DMS79 treated with DMSO at 0.1 percent for 48 hours (cell line): ENCODE measurements at regions not wholly inside any gene's neighbourhood (a gene's known extent, or its start where the extent isn't known, plus 50 kb on each side); places are given as distances from the start of the nearest gene placed in this dataset.

Experiments used
- DNase-seq: peaks from one replicate; lab custom pipeline; 2025; lab: John Stamatoyannopoulos, UW

DNA sequence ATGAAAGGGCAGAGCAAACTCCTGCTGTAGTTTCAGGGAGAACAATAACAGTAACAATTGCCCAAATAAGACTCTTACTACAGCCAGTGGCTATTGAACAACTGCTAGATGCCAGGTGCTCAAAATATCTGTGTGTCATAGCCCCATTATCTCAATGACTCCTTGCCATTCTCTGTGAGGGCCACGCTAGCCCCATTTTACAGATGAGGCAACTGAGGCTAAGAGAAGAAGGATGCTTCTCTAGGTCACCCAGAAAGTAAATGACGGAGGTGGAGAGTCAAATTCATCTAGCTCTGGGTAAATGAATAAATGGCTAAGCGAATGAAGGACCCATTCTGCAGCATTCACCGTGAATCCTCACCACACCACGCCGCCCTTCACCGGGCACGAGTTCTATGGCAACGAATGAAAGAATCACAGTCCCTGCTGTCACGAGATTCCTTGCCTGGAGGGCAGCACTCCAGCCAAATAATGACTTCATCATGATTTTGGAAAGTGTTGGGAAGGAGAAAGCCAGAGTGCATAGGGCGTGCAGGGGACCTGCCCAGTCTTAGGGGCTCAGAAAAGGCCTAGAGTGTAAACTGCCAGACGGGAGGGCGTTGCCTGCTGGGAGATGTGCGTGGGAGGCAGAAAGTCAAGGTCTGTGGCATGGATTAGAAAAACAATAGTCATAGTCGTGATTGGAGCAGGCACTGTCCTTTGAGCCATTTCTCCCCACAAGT is 147.2 kb downstream of the C9orf50 start:
- DNase-seq: no peak

DNA sequence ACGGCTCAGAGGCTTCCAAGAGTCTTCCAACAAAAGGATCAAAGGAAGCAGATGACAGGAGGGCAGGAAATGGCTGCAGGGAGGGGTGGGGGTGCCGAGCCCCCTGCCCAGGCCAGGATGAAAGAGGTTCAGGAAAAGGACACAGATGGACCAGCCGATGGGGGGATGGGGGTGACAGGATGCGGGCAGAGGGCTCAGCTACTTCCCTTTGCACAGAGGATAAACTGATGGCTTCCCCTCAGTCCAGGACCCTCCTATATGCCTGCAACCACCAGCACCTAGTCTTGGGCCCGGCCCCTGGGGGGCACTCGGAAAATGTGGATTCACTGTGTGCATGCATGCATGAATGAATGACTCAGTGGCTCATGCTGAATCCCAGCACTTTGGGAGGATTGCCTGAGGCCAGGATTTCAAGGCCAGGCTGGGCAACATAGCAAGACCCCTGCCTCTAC is 148.2 kb downstream of the C9orf50 start:
- no peak for DNase-seq

DNA sequence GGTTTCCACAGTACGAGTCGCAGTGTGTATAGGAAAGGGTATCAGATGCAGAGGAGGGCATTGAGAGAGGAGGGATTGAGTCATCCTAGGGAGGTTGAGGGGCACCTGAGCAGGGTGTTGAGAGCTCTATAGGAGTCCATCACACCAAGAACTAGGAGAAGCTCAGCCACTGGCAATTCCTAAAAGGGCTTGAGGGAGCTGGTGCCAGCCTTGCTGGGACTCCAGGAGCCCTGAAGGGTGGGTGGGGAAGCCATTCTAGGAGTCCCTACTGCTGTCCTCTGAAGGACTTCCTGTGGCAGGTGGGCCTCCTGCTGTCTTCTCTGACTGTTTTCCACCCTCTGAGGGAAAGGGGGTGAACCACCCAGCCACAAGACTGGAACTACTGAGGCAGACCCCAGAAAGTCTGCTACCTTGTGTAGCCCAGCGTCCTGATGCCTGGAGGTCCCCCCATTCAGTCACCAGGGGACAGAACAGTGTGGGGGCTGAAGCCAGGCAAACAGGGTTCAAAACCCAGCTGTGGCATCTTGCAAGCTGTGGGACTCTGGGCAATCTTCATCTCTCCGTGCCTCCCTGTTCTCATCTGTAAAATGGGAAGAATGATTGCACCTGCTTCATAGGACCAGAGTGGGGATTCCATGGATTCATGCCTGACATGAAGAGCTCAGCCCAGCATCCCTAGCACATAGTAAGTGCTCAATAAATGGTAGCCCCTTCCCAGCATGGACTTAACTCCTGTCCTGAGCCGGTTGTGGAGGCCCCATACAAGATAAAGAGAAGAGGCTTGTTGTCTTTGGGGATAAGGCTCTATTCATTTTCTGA is 149.5 kb downstream of the C9orf50 start:
- no peak for DNase-seq

DNA sequence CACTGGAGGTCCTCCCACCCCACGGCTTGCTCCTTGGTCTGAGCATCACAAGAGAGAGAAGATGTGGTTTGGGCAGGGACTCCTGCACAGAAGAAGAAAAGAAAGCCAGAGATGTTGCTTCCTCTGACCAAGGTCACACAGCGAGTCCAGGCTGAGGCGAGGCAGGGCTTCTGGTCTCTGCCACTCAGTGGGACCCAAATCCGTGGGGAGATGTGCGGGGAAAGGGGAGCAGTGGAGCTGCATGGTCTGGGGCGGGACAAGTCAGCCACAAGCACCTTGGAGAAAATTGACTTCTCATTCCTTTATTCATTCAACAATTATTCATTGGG is 150.9 kb downstream of the C9orf50 start:
- no peak for DNase-seq

DNA sequence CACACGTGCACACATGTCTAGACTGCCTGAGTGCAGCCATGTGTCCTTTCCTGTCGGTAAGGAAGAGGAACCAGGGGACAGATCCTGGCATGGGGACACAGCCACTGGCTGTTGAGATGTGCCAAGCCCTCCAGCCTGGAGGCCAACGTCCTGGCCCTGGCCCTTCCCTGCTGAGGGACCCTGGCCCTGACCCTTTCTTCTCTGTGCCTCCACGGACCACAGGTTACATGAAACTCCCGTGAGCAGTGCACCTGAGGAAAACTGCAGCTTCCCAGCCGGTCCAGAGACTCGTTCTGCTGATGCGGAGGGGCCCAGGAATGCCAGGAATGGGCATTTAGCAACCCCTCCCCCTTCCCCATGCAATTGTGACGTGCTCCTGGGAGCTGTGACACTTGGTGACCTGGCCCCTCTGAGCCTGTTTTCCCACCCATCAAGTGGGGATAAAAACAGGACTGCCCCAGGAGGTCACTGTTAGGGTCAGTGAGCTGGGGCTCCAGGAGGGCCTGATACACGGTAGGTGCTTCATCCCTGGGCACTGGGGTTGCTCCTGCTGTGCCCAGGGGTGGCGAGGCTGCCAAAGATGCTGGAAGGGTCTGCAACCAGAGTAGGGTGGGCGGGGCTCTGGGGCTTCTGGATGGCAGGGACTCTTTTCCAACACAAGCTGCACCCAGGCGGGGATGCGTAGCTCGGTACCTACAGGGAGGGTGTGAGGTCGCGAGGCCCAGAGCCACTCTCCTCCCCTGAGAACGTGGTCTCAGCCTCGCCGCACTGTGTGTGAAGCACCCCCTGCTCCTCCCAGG is 151.5 kb downstream of the C9orf50 start:
- DNase-seq: no peak

DNA sequence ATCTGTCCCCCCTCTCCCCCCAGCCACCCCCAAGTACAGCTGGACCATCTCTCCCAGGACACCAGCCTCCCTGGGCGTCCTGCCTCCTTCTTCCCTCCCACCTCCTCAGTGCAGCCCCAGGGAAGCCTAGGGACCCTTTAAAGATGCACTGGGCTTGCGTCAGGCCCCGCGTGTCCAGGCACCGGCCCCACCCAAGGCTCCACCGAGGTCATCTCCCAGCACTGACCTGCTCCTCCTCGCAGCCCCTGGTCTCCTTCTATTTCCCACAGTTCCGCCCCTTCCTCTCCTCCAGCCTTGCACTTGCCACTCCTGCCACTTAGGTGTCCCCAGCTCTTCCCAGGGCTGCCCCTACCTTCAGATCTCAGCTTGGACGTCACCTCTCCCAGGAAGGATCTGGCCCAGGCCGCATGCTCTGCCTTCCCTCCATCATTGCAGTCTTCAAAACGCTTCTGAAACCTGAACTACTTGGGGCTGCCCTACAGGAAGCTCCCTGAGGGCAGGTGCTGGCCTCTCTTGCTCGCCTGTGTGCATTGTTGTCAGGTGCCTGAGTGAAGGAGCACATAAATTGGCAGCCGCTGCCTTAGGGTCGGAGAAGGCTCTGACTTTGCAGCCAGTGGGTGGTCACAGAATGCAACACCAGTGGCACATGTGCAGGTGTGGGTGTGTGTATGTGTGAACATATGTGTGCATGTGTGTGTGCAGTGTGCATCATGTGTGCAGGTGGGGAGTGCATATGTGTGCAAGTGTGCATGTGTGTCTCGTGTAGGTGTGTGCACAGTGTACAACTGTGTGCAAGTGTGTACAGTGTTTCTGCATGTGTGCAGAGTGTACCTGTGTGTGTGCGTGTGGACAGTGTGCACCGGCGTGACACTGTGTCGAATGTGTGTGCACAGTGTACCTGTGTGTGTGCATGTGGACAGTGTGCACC is 152.9 kb downstream of the C9orf50 start:
- no peak for DNase-seq

DNA sequence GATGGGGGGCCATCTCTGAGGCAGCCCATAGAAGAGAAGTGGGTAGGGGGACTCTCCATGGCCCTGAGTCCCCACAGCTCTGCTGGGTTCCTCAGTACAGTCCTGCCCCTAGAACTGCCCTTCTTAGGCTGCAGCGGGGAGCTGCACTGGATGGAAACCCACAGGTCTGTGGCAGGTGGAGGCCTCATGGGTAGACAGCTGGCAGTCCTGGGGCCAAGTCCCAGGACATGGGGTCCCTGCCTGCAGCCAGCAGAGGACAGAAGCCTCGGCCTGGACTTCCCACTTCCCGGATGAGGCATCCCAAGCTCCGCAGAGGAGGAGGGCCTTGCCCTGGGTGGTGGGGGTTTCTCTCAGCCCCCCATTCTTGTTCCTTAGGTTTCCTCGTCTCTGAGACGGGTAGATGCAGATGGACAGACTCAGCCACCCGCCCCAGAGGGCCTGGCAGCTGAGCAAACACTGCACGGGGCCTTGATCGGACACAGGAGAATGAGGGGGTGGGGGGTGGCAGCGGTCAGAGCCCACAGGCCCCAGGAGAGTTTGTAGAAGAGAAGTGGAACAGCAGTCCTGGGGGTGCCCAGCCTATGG is 153.8 kb downstream of the C9orf50 start:
- no peak for DNase-seq

DNA sequence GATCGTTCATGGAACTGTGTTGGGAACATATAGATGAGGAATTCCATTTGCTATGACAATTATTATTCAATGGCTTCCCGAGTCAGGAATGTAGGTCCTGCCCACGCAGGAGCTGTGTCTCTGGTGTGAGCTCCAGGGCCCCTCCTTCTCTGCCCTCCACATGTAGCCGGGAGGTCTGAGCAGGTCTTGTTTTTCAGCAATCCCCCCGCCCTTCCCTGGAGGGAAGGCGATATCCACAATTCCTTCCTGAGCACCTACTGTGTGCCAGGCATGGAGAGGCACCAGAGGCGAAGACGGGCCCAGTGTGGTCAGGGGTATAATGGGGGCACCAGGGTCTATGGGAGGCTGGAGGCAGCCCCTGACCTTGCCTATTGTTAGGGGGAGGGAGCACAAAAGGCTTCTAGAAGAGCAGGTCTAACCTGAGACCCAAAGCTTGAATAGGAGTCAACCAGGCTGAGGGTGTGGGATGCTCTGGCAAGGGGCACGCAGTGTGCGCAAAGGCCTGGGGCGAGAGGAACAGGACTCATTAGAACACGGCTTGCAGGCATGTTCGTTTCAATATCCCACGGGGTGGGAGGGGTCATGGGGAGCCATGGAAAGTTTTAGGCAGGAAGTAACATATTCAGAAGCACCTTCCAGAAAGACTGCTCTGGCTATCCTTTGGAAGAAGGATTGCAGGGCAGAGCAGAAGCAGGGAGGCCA is 154.9 kb downstream of the C9orf50 start:
- no peak for DNase-seq

DNA sequence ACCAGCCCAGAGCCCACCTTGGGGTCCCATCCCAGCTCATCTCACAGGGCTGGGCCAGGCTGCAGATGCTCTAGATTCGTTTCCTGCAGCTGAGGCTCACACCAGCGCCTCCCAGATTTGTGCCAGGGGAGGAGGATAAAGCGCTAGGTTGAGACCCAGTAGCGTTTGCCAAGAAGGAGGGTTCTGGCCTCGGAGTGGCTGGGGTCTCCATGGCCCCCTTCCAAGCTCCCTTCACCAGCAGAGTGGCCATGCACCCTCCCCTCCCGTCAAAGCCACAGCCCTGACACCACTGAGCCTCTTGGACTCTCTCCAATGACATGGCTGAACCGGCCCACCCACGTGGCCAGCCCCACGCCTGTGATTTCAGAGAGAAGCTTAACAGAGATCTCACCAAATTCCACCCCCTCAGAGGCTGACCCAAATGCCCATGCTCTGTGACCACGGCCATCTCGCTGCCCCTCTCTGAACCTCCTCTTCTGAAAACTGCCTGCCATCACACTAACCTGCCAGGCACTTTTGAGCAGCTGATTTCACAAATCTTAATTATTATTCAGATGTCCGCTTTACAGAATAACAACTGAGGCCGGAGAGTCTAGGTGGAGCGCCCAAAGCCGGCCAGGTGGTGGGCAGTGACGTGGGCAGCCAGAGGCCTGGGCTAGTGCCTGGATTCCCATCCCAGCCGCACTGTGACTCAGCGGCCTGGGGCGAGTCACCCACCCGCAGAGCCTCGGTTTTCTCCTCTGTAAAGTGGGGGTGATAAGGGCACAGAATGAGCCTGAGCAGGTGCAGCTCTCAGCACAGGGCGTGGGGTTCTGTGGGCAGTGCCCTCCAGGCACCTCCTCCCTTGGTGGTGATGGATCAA is 155.7 kb downstream of the C9orf50 start:
- DNase-seq: no peak

DNA sequence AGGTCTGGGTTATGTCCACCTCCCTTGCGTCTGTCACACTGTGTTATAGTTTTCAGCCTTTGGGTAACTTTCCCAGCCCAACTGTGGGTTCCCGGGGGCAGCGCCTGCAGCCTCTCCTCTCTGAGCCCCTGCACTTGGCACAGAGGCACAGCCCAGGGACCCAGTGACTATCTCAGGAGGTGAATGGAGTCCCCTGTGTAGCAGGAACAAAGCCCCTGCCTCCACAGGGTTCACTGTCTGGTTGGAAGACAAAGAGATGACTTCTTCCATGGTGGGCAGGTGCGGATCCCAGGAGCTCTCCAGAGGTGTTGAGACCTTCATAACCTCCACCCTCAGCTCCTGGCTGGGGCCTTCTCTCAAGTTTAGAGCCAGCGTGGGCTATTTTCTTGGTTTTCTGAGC is 156.9 kb downstream of the C9orf50 start:
- DNase-seq: no peak

DNA sequence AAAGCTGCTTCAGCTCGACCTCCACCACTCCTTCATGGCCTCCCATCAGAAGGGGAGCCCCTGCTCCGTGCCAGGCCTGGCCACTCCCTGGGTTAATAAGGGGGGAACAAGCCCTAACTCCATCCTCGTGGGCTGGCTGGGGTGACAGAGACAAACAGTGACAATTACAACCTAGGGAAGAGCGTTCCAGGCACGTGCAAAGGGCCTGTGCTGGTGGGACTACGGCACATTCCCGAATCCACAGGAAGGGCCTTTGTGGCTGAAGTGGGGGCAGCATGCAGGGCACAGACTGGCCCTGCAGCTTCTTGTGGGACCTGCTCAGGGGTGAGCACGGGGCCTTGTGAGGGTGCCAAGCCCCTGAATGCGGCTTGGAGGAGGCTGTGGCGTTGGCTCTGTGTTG is 157.4 kb downstream of the C9orf50 start:
- no peak for DNase-seq

DNA sequence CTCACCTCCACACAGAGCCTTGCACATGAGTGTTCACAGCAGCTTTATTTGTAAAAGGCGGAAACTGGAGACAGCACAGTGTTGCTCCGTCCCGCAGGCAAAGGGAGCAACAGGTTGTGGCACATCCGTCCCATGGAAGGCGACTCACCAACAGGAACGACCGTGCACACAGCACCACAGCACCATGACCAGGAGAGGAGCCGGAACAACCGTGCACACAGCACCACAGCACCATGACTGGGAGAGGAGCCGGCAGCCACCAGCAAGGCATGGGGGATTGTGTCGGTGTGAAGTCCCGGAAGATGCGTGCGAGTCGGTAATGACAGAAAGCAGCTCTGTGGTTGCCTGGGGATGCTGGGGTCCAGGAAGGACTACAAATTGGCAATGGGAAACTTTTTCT is 158.5 kb downstream of the C9orf50 start:
- no peak for DNase-seq

DNA sequence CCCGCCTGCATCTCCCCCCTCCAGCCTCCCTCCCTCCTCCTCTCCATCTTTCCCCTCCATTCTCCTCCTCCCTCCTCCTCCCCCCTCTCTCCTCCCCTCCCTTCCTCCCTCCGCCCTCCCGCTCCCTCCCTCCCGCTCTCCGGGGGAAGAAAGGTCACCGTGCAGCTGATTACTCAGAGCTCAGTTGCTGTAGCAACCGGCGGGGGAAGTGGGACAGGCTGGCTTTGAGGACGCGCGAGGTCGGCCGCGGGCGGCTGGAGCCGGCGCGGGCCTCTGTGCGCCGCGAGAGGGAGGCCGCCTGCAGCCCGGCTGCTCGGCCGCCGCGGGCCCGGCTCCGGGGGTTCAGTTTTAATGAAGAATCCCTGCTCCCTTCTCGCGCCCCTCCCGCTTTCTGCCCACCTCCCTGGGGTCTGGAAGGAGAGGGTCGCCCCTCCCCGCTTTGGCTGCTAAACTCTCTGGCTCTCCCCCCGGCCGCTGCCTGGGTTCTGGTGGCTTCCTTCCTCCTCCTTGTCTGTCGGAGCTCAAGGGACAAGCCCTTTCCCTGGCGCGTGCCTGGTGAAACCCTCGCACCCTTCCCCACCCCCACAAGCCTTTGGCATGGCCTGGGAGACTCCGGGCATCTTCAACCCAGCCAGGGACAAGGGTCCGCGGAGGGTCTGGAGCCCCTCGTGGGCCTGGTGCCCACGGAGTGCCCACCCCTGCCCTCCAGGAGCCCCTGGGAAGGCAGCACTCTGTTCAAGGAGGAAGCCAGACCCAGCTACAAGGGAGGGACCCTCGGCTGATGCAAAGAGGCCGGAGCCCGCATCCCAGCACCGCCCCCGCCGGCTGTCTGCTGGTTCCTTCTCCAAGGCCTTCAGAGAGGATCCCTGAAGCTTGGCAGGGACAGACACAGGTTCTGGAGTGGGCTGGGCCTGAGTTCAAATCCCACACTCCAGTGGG is 160.3 kb downstream of the C9orf50 start:
- DNase-seq: peak; percentile 93

DNA sequence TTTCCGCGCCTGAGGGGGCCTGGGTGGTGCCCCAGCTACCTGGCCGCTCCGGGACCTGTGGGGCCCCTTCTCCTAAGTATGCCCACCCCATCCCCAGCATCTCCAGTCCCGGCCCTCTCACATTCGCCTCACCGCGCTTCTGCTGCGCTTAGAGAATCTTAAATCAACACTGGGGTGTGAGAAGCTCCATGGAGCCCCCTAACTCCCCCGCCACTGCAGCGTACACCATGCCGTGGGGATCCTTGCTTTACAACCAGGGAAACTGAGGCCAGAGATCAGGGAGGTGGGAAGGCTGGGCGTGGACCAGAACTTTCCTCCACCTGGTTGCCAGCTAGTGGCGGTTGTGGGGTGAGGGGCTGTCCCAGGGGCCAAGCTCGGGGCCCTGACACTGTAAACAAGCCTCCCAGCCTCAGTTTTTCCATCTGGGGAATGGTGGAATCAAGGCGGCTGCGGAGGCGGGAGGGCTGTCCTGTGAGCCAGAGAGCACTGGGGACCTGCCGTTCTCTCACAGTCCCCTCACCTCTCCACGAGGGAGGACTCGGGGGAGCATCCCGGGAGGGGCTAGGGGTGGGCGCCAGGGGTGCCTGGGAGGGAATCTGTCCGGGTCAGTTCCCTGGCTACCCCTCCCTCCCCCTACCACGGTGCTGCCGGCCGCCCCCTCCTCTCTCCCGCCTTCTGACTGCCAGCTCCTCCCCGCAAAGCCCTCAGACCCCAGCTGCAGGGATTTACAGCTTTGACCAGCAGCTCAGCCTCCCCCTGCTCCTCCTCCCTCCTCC is 161.2 kb downstream of the C9orf50 start:
- peak; percentile 48 for DNase-seq

DNA sequence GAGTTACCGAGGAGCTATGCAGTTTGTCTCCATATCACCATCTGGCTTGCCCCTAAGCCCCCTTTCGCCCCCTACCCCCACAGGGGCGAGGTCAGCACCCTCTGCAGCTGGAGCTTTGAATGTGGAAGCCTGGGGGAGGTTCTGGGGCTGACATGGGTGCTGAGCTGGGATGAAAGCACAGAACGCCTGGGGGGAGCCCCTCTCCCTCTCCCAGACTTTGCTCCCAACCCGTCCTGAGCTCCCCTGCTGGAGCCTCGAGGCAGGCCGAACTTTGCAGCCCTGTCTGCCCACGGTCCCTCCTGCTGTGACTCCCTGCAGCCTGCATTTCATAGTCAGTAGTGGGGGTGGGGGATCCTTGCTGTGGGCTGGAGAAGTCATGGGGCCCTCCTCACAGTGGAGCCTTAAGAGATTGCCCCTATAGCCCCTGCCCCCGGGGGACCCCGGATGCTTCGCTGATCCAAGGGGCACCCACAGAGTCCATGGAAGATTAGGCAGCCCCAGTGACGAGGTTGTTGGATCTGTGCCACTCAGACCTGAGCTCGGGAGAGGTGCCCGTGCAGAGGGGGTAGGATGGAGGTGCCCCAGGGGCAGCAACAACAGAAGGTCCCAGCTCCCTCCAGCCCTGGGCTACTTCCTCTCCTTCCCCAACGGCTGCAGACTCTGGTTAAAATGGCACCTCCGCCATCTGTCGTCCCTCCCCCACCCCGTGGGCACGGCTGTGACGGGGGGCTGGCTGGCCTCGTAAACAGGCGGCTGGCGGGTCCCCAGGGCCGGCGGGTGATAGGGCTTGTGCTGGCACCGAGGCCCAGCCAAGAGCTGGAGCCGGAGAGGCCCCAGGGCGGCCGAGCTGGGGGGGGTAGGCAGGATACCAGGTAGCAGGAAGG is 162.0 kb downstream of the C9orf50 start:
- peak; percentile 68 for DNase-seq

DNA sequence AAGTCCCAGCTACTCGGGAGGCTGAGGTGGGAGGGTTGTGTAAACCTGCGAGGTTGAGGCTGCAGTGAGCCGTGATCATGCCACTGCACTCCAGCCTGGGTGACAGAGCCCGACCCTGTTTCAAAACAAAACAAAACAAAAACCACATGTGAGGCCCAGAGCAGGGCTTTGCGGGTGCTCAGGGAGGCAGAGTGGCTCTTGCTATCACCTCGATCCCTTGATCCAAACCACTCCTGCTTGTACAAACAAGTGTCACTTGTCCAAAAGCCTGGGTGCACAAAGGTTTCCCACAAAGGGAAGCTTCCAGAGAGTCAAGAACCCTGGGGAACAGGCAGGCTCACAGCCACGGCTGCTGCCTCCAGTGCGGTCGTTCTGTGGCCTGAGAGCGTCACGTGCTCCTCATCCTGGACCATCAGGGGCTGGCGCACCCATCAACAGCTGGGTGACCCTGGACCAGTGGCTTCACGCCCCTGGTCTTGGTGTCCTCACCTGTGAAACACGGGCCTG is 162.7 kb downstream of the C9orf50 start:
- DNase-seq: peak; percentile 79
